Breast epithelium (tissue), 4 donors: ENCODE measurements at regions not wholly inside any gene's neighbourhood (a gene's known extent, or its start where the extent isn't known, plus 50 kb on each side); places are given as distances from the start of the nearest gene placed in this dataset.

Source experiments
- DNase-seq, 2 donors: peaks; one replicate each; pipeline ENCODE4 v3.0.0-alpha.2; 2019; ENCODE audit warnings: low spot score in 2 of 2
- H3K27ac ChIP-seq, 2 donors: fragments of 200-600 bp; sonication (generic) in 1 of 2; one replicate each; pipeline ENCODE4 v1.5.1; 2016 to 2019; ENCODE audit warnings: mild to moderate bottlenecking in 1 of 2
- H3K27me3 ChIP-seq, 2 donors: fragments of 200-600 bp; sonication (generic) in 1 of 2; one replicate each; pipeline versions ENCODE4 v1.5.1 to v1.6.0; 2017 to 2019; ENCODE audit warnings: control low read depth in 1 of 2, mild to moderate bottlenecking in 1 of 2
- H3K36me3 ChIP-seq: fragments of 200-600 bp; one replicate; pipeline ENCODE4 v1.5.1; 2019
- H3K4me1 ChIP-seq, 2 donors: fragments of 200-600 bp; sonication (generic); one replicate each; pipeline ENCODE4 v1.5.1; 2016 to 2019; ENCODE audit warnings: control low read depth in 1 of 2
- H3K4me3 ChIP-seq, 3 donors: fragments of 200-600 bp; sonication (generic); 1 replicate in 2 of 3; 2 replicates in 1 of 3; pipeline ENCODE4 v1.5.1; 2016 to 2019; ENCODE audit warnings: mild to moderate bottlenecking in 3 of 3, moderate library complexity in 2 of 3
- H3K9me3 ChIP-seq, 2 donors: fragments of 200-600 bp; sonication (generic) in 1 of 2; one replicate each; pipeline ENCODE4 v1.5.1; 2016 to 2019; ENCODE audit warnings: control low read depth in 1 of 2
- CTCF ChIP-seq, 3 donors: fragments of 450-650 bp; IDR thresholded peaks; one replicate each; pipeline ENCODE4 v1.5.1; 2016 to 2017; ENCODE audit warnings: antibody characterized with exemption in 3 of 3, mild to moderate bottlenecking in 3 of 3, moderate library complexity in 3 of 3
- POLR2A ChIP-seq: fragments of 450-650 bp; IDR thresholded peaks from one replicate; pipeline ENCODE4 v1.6.1; 2016; ENCODE audit warnings: antibody characterized with exemption, mild to moderate bottlenecking, moderate library complexity
- POLR2AphosphoS5 ChIP-seq, 3 donors: sonication (generic); formaldehyde crosslinking; IDR thresholded peaks; one replicate each; pipeline ENCODE4 v1.6.1; 2017; ENCODE audit warnings: antibody characterized with exemption in 3 of 3
- intact Hi-C: fragments of 100-400 bp; cut with DNase I; formaldehyde crosslinking; loops from one replicate; pipeline ENCODE4 v1.15.1; 2023; ENCODE audit warnings: low total_unique reads

- H3K9me3 ChIP-seq = no peaks in the 10 kb centered on the region
- H3K27ac ChIP-seq = no peak overlapping the region
- TF ChIP-seq POLR2AphosphoS5 (IDR thresholded peaks at IDR 0.05) (no peak), CTCF (IDR thresholded peaks at IDR 0.05) (no peak), POLR2A (no peak)
- H3K27me3 ChIP-seq = no peaks in the 10 kb centered on the region
- H3K4me1 ChIP-seq = no peaks in the 10 kb centered on the region
- DNase-seq = no peak
- H3K4me3 ChIP-seq = no peak overlapping the region
- no peaks in the 10 kb centered on the region for H3K36me3 ChIP-seq
- intact Hi-C loops = loop anchor here (10.0 kb wide), 1 partner anchor 243 kb away; no protein-coding TSS in a partner anchor
Measured at GRCh38 chr6:159351707-159352106, 182.5 kb downstream of the FNDC1 start.

- intact Hi-C loops = loop anchor here (10.0 kb wide), 1 partner anchor 245 kb away; no protein-coding TSS in a partner anchor
Measured at GRCh38 chr6:159349915-159350314, 180.7 kb downstream of the FNDC1 start.

GRCh38 chr6:159343709-159344108, 174.5 kb downstream of the FNDC1 start:
- TF ChIP-seq CTCF (IDR thresholded peaks at IDR 0.05) (no peak), POLR2AphosphoS5 (IDR thresholded peaks at IDR 0.05) (no peak), POLR2A (no peak)
- no peak overlapping the region for H3K27ac ChIP-seq
- no peaks in the 10 kb centered on the region for H3K27me3 ChIP-seq
- intact Hi-C loops = no loop called here
- H3K36me3 ChIP-seq = no peaks in the 10 kb centered on the region
- H3K4me1 ChIP-seq = no peaks in the 10 kb centered on the region
- DNase-seq = no peak
- peaks cover 6 to 11% of the 10 kb centered on the region in 2 donors for H3K9me3 ChIP-seq
- no peak overlapping the region for H3K4me3 ChIP-seq

More at GRCh38 chr6:159349915-159350314, 180.7 kb downstream of the FNDC1 start:
- TF ChIP-seq POLR2AphosphoS5 (IDR thresholded peaks at IDR 0.05) = no peak
- no peak for TF ChIP-seq CTCF (IDR thresholded peaks at IDR 0.05)
- Histone ChIP-seq H3K4me1 (no peaks in the 10 kb centered on the region), H3K36me3 (no peaks in the 10 kb centered on the region), H3K27me3 (no peaks in the 10 kb centered on the region), H3K9me3 (no peaks in the 10 kb centered on the region), H3K27ac (no peak overlapping the region), H3K4me3 (no peak overlapping the region)
- no peak for DNase-seq

GRCh38 chr6:159342146-159342545, 172.9 kb downstream of the FNDC1 start:
- TF ChIP-seq POLR2A (no peak), POLR2AphosphoS5 (IDR thresholded peaks at IDR 0.05) (no peak), CTCF (IDR thresholded peaks at IDR 0.05) (no peak)
- intact Hi-C loops = no loop called here
- H3K4me1 ChIP-seq = no peaks in the 10 kb centered on the region

GRCh38 chr6:159334068-159334467, 164.9 kb downstream of the FNDC1 start:
- Histone ChIP-seq H3K9me3 (peaks cover 18 to 22% of the 10 kb centered on the region in 2 donors), H3K4me1 (no peaks in the 10 kb centered on the region), H3K4me3 (no peak overlapping the region), H3K27ac (no peak overlapping the region), H3K27me3 (no peaks in the 10 kb centered on the region), H3K36me3 (no peaks in the 10 kb centered on the region)
- intact Hi-C loops = no loop called here
- TF ChIP-seq CTCF (IDR thresholded peaks at IDR 0.05) = no peak
- no peak for TF ChIP-seq POLR2AphosphoS5 (IDR thresholded peaks at IDR 0.05)
- no peak for TF ChIP-seq POLR2A
- DNase-seq = no peak

More at GRCh38 chr6:159342146-159342545, 172.9 kb downstream of the FNDC1 start:
- H3K9me3 ChIP-seq = peaks cover 13 to 16% of the 10 kb centered on the region in 2 donors
- H3K27ac ChIP-seq = no peak overlapping the region
- DNase-seq = no peak
- H3K27me3 ChIP-seq = no peaks in the 10 kb centered on the region
- H3K36me3 ChIP-seq = no peaks in the 10 kb centered on the region
- no peak overlapping the region for H3K4me3 ChIP-seq
